Liver (tissue), 7 donors: ENCODE measurements at regions not wholly inside any gene's neighbourhood (a gene's known extent, or its start where the extent isn't known, plus 50 kb on each side); places are given as distances from the start of the nearest gene placed in this dataset.
"Not testable (repeated sequence)": the region's sequence is repeated elsewhere in the genome, so short reads cannot be mapped to it uniquely, and the experiment has no call there.

Source experiments
- DNase-seq: peaks from one replicate; pipeline ENCODE4 v3.0.0-alpha.2; 2017; ENCODE audit warnings: low spot score
- H3K27ac ChIP-seq, 2 donors: one replicate each; pipeline ENCODE4 v1.7.0; 2013; ENCODE audit warnings: inconsistent platforms in 2 of 2, low read length in 2 of 2, control low read depth in 1 of 2, low read depth in 1 of 2, mild to moderate bottlenecking in 1 of 2
- H3K27me3 ChIP-seq, 4 donors: one replicate each; pipeline versions ENCODE4 v1.6.1 to v1.7.0; 2013; ENCODE audit warnings: low read length in 3 of 4, inconsistent platforms in 1 of 4, mild to moderate bottlenecking in 1 of 4, moderate library complexity in 1 of 4; ENCODE audit not compliant: control insufficient read depth in 4 of 4, insufficient read depth in 4 of 4
- H3K36me3 ChIP-seq, 4 donors: one replicate each; pipeline versions ENCODE4 v1.6.1 to v1.7.0; 2013; ENCODE audit warnings: low read length in 3 of 4, mild to moderate bottlenecking in 3 of 4, low read depth in 1 of 4, moderate library complexity in 1 of 4; ENCODE audit not compliant: control insufficient read depth in 4 of 4, insufficient read depth in 3 of 4
- H3K4me1 ChIP-seq, 4 donors: one replicate each; pipeline versions ENCODE4 v1.6.1 to v1.7.0; 2013; ENCODE audit warnings: low read length in 3 of 4, mild to moderate bottlenecking in 3 of 4, moderate library complexity in 1 of 4; ENCODE audit not compliant: control insufficient read depth in 4 of 4, insufficient read depth in 4 of 4
- H3K4me3 ChIP-seq, 3 donors: one replicate each; pipeline versions ENCODE4 v1.6.1 to v1.7.0; 2013; ENCODE audit warnings: low read length in 3 of 3, control low read depth in 1 of 3, low read depth in 1 of 3, mild to moderate bottlenecking in 1 of 3
- H3K9ac ChIP-seq, 2 donors: one replicate each; pipeline ENCODE4 v1.7.0; 2013; ENCODE audit warnings: low read length in 2 of 2, mild to moderate bottlenecking in 2 of 2, moderate library complexity in 2 of 2, control low read depth in 1 of 2, low read depth in 1 of 2
- H3K9me3 ChIP-seq, 4 donors: one replicate each; pipeline versions ENCODE4 v1.6.1 to v1.7.0; 2013; ENCODE audit warnings: low read length in 3 of 4; ENCODE audit not compliant: control insufficient read depth in 4 of 4
- ATF3 ChIP-seq: IDR thresholded peaks from 2 replicates; pipeline ENCODE4 v1.6.1; 2016; ENCODE audit warnings: antibody characterized with exemption
- EGR1 ChIP-seq, 2 donors: IDR thresholded peaks; 2 replicates each; pipeline ENCODE4 v1.6.1; 2016 to 2018; ENCODE audit warnings: antibody characterized with exemption in 2 of 2, low read depth in 2 of 2
- FOXA1 ChIP-seq: IDR thresholded peaks from 2 replicates; pipeline ENCODE4 v1.6.1; 2016; ENCODE audit warnings: antibody characterized with exemption
- FOXA2 ChIP-seq: IDR thresholded peaks from 2 replicates; pipeline ENCODE4 v1.6.1; 2016; ENCODE audit warnings: antibody characterized with exemption
- GABPA ChIP-seq, 2 donors: IDR thresholded peaks in 1 of 2; conservative IDR thresholded peaks in 1 of 2; 2 replicates each; pipeline ENCODE4 v1.6.1; 2016; ENCODE audit warnings: antibody characterized with exemption in 2 of 2, mild to moderate bottlenecking in 1 of 2, moderate library complexity in 1 of 2
- HNF4A ChIP-seq, 2 donors: conservative IDR thresholded peaks; 2 replicates each; pipeline ENCODE4 v1.6.1; 2016; ENCODE audit warnings: antibody characterized with exemption in 2 of 2, mild to moderate bottlenecking in 2 of 2
- JUND ChIP-seq, 2 donors: IDR thresholded peaks; 2 replicates each; pipeline ENCODE4 v1.6.1; 2016; ENCODE audit warnings: antibody characterized with exemption in 2 of 2
- NR2F2 ChIP-seq: IDR thresholded peaks from 2 replicates; pipeline ENCODE4 v1.6.1; 2016; ENCODE audit warnings: antibody characterized with exemption
- RAD21 ChIP-seq, 2 donors: IDR thresholded peaks; 2 replicates each; pipeline ENCODE4 v1.6.1; 2016; ENCODE audit warnings: antibody characterized with exemption in 2 of 2, mild to moderate bottlenecking in 2 of 2
- RXRA ChIP-seq, 2 donors: IDR thresholded peaks; 2 replicates each; pipeline ENCODE4 v1.6.1; 2017 to 2018; ENCODE audit warnings: antibody characterized with exemption in 2 of 2, mild to moderate bottlenecking in 1 of 2
- SP1 ChIP-seq: IDR thresholded peaks from 2 replicates; pipeline ENCODE4 v1.6.1; 2018; ENCODE audit warnings: antibody characterized with exemption, mild to moderate bottlenecking
- TAF1 ChIP-seq: conservative IDR thresholded peaks from 2 replicates; pipeline ENCODE4 v1.6.1; 2016; ENCODE audit warnings: antibody characterized with exemption, mild to moderate bottlenecking
- YY1 ChIP-seq: IDR thresholded peaks from 2 replicates; pipeline ENCODE4 v1.6.1; 2016; ENCODE audit warnings: antibody characterized with exemption, mild to moderate bottlenecking
- ZBTB33 ChIP-seq: IDR thresholded peaks from 2 replicates; pipeline ENCODE4 v1.6.1; 2016; ENCODE audit warnings: antibody characterized with exemption
- WGBS: extraction: QIAGEN DNeasy Blood & Tissue Kit; methylation state at CpG from one replicate; pipeline ENCODE4 v1.1.7; 2013; 5-methylcytosine and 5-hydroxymethylcytosine counted together
- donor health status: healthy.
- donor health status: healthy.
- donor health status: healthy.
- donor health status: healthy.

GRCh38 chr16:17963185-17963836 lies 373.2 kb downstream of the NPIPA8 start:
- Histone ChIP-seq H3K36me3 (no peaks in the 10 kb centered on the region), H3K4me1 (no peaks in the 10 kb centered on the region), H3K9me3 (peaks cover 0 to 2% (median 0%) of the 10 kb centered on the region in 4 donors), H3K9ac (no peak overlapping the region), H3K27me3 (no peaks in the 10 kb centered on the region), H3K4me3 (no peak overlapping the region), H3K27ac (no peak overlapping the region)
- 84% methylated on average over 12 of the region's 12 CpGs for WGBS
- TF ChIP-seq GABPA (IDR thresholded peaks at IDR 0.05 in 1 of 2, conservative IDR thresholded peaks at IDR 0.05 in 1 of 2) (no peak), SP1 (no peak), FOXA1 (no peak), TAF1 (no peak), RAD21 (IDR thresholded peaks at IDR 0.05) (no peak), HNF4A (conservative IDR thresholded peaks at IDR 0.05) (no peak)
- no peak for DNase-seq

- no peak for TF ChIP-seq ZBTB33
- no peak for TF ChIP-seq JUND (IDR thresholded peaks at IDR 0.05)
- TF ChIP-seq NR2F2 = no peak
- TF ChIP-seq YY1 = no peak
- TF ChIP-seq RXRA (IDR thresholded peaks at IDR 0.05) = no peak
- no peak for TF ChIP-seq HNF4A (conservative IDR thresholded peaks at IDR 0.05)
- no peak for TF ChIP-seq TAF1
- TF ChIP-seq GABPA (IDR thresholded peaks at IDR 0.05 in 1 of 2, conservative IDR thresholded peaks at IDR 0.05 in 1 of 2) = no peak
- TF ChIP-seq RAD21 (IDR thresholded peaks at IDR 0.05) = no peak
- no peak overlapping the region for H3K4me3 ChIP-seq
- H3K9ac ChIP-seq = no peak overlapping the region
- H3K27me3 ChIP-seq = no peaks in the 10 kb centered on the region
- WGBS = 74% methylated on average over 3 of the region's 3 CpGs
- DNase-seq = no peak
- no peaks in the 10 kb centered on the region for H3K36me3 ChIP-seq
- no peak overlapping the region for H3K27ac ChIP-seq
- H3K9me3 ChIP-seq = peaks cover 0 to 2% (median 0%) of the 10 kb centered on the region in 4 donors
- no peaks in the 10 kb centered on the region for H3K4me1 ChIP-seq
Measured at GRCh38 chr16:17962726-17963125, 373.8 kb downstream of the NPIPA8 start.

GRCh38 chr16:17961822-17962221 lies 374.7 kb downstream of the NPIPA8 start:
- H3K36me3 ChIP-seq, H3K9ac ChIP-seq, DNase-seq, H3K27ac ChIP-seq, H3K9me3 ChIP-seq, H3K27me3 ChIP-seq, H3K4me3 ChIP-seq, H3K4me1 ChIP-seq: not testable (repeated sequence)
- WGBS = 88% methylated on average over 8 of the region's 8 CpGs

- no peak overlapping the region for H3K9ac ChIP-seq
- 69% methylated on average over 4 of the region's 4 CpGs for WGBS
- no peak overlapping the region for H3K27ac ChIP-seq
- H3K4me3 ChIP-seq = no peak overlapping the region
- H3K9me3 ChIP-seq = no peaks in the 10 kb centered on the region
- TF ChIP-seq ZBTB33 (no peak), EGR1 (IDR thresholded peaks at IDR 0.05; ENCODE audit: low read depth in 2 of 2) (no peak), NR2F2 (no peak), FOXA1 (no peak), SP1 (no peak), HNF4A (conservative IDR thresholded peaks at IDR 0.05) (no peak), JUND (IDR thresholded peaks at IDR 0.05) (no peak), ATF3 (no peak), TAF1 (no peak), RAD21 (IDR thresholded peaks at IDR 0.05) (no peak), FOXA2 (no peak)
- no peak for DNase-seq
- peaks cover 6 to 33% (median 30%) of the 10 kb centered on the region in 4 donors for H3K4me1 ChIP-seq
- H3K36me3 ChIP-seq = no peaks in the 10 kb centered on the region
- no peaks in the 10 kb centered on the region for H3K27me3 ChIP-seq
Measured at GRCh38 chr16:17951378-17951777, 385.2 kb downstream of the NPIPA8 start.
